ENCODE measurements at regions not wholly inside any gene's neighbourhood (a gene's known extent, or its start where the extent isn't known, plus 50 kb on each side); places are given as distances from the start of the nearest gene placed in this dataset.

DNA sequence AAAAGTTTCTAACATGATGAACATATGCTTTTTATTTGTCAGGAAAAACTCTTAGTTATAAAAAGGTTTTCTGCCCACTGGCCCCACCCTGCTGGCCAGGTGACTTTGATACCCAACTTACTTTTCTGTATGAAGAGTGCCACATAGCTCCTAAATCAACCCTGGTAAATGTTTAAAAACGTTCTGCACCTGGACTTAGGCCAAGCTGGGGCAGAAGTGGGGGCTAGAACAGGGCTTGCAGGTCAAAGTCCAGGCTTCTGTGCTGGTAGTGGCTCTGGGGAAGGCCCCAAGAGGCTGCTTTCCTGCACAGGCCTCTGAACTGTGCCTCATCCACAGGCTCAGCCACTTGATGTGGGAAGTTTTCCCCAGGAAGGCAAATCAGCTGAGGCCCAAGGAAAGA lies 171.7 kb downstream of the ANKRD30B start:
- TF ChIP-seq, protein P1, sequence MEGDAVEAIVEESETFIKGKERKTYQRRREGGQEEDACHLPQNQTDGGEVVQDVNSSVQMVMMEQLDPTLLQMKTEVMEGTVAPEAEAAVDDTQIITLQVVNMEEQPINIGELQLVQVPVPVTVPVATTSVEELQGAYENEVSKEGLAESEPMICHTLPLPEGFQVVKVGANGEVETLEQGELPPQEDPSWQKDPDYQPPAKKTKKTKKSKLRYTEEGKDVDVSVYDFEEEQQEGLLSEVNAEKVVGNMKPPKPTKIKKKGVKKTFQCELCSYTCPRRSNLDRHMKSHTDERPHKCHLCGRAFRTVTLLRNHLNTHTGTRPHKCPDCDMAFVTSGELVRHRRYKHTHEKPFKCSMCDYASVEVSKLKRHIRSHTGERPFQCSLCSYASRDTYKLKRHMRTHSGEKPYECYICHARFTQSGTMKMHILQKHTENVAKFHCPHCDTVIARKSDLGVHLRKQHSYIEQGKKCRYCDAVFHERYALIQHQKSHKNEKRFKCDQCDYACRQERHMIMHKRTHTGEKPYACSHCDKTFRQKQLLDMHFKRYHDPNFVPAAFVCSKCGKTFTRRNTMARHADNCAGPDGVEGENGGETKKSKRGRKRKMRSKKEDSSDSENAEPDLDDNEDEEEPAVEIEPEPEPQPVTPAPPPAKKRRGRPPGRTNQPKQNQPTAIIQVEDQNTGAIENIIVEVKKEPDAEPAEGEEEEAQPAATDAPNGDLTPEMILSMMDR (IDR thresholded peaks at IDR 0.05) = no peak
- TF ChIP-seq, protein P2, sequence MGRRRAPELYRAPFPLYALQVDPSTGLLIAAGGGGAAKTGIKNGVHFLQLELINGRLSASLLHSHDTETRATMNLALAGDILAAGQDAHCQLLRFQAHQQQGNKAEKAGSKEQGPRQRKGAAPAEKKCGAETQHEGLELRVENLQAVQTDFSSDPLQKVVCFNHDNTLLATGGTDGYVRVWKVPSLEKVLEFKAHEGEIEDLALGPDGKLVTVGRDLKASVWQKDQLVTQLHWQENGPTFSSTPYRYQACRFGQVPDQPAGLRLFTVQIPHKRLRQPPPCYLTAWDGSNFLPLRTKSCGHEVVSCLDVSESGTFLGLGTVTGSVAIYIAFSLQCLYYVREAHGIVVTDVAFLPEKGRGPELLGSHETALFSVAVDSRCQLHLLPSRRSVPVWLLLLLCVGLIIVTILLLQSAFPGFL (CRISPR knock-in tag; IDR thresholded peaks at IDR 0.05; ENCODE audit: borderline replicate concordance) = no peak
- TF ChIP-seq, protein P3, sequence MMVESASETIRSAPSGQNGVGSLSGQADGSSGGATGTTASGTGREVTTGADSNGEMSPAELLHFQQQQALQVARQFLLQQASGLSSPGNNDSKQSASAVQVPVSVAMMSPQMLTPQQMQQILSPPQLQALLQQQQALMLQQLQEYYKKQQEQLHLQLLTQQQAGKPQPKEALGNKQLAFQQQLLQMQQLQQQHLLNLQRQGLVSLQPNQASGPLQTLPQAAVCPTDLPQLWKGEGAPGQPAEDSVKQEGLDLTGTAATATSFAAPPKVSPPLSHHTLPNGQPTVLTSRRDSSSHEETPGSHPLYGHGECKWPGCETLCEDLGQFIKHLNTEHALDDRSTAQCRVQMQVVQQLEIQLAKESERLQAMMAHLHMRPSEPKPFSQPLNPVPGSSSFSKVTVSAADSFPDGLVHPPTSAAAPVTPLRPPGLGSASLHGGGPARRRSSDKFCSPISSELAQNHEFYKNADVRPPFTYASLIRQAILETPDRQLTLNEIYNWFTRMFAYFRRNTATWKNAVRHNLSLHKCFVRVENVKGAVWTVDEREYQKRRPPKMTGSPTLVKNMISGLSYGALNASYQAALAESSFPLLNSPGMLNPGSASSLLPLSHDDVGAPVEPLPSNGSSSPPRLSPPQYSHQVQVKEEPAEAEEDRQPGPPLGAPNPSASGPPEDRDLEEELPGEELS (CRISPR knock-in tag; IDR thresholded peaks at IDR 0.05) = no peak
- TF ChIP-seq NR1H2 (CRISPR knock-in tag; IDR thresholded peaks at IDR 0.05) = no peak
- TF ChIP-seq, protein P4, sequence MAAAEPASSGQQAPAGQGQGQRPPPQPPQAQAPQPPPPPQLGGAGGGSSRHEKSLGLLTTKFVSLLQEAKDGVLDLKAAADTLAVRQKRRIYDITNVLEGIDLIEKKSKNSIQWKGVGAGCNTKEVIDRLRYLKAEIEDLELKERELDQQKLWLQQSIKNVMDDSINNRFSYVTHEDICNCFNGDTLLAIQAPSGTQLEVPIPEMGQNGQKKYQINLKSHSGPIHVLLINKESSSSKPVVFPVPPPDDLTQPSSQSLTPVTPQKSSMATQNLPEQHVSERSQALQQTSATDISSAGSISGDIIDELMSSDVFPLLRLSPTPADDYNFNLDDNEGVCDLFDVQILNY (CRISPR knock-in tag; IDR thresholded peaks at IDR 0.05) = no peak
- TF ChIP-seq SMAD4 (CRISPR knock-in tag; IDR thresholded peaks at IDR 0.05) = no peak
- no peak for TF ChIP-seq NFYB (CRISPR knock-in tag; conservative IDR thresholded peaks at IDR 0.05; ENCODE audit: low read depth)
- TF ChIP-seq TP53 (CRISPR knock-in tag; IDR thresholded peaks at IDR 0.05) = no peak

All from WTC11 (cell line).